ENCODE measurements at regions not wholly inside any gene's neighbourhood (a gene's known extent, or its start where the extent isn't known, plus 50 kb on each side); places are given as distances from the start of the nearest gene placed in this dataset.
"Not testable (repeated sequence)": the region's sequence is repeated elsewhere in the genome, so short reads cannot be mapped to it uniquely, and the experiment has no call there.

DNA sequence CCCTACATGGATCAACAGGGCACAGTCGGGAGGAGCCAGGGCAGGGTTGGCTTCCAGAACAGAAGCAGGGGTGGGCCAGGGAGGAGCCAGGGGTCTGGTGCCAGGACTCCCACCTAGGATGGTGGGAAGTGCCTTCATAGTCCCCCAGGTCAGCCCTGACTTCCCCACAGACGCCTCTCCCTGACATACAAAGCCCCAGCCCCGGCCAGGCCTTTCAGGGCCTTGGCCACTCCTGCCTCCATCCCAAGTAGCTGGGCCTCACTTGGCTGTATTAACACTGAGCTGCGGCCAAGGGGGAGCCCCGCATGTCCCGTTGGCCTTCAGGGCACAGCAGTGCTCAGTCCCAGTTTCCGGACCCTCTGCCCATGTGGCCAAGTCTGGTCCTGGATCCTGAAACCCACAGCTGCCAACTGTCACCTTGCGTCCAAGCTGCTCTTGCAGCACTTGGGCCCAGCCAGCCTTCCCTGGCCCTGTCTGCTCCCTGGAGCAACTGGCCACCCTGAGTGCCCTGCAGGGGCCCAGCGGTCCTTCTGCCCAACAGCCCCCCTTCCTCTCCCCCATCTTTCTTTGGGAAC lies 627.8 kb downstream of the MATN1 start:
- intact Hi-C loops (cut with DNase I): no loop called here
- ATAC-seq (no peak), DNase-seq (ENCODE audit: missing footprints) (no peak)

DNA sequence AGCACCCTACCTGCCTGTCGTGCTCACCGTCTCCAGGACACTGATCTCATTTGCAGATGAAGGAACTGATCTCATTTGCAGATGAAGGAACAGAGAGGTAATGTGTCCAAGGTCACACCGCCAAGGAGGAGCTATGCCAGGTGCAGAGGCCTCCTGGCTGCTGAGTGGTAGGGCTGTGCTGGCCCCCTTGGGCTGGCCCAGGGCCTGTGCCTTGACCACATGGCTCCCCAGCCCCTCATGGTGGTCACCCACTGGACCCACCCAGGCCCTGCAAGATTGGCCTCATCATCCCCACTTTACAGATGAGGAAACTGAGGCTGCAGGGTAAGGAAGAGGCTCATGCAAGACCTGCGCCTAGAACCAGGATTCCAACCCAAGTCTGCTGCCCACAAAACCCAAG lies 628.3 kb downstream of the MATN1 start:
- no peak for ATAC-seq
- DNase-seq (ENCODE audit: missing footprints): no peak
- intact Hi-C loops (cut with DNase I): no loop called here

DNA sequence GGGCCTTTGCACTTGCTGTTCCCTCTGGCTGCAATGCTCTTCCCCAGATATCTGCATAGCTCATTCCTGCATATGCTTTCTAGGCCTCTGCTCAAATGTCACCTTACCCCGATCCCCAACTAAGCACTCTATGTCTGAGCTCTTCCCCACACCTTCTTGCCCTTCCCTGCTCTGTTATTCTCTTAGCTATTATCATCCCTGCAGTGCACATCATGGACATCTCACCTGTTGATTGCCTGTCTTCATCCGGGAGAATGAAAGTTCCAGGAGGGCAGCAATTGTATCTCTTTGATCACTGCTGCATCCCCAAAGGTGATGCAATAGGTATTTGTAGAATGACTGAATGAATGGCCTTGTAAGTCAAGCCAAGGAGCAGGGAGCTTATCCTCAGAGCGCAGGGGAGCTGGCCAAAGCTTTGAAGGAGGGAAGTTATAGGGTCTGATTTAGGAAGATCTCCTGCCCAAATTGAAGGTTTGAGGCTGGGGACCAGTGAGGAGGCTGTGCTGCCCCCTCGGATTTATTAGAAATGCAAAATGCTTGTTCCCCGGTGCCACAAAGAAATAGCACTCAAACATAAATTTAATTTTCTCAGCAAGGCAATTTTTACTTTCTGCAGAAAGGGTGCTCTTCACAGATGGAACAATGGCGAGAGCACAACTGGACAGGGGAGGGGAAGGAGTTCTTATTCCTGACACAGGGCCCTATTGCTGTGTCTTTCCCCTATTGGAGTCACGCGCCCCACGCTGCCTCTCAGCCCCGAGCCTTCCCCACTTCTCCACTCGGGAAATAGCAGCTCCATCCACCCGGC lies 631.1 kb downstream of the MATN1 start:
- intact Hi-C loops (cut with DNase I): no loop called here
- DNase-seq (ENCODE audit: missing footprints): no peak
- no peak for ATAC-seq

DNA sequence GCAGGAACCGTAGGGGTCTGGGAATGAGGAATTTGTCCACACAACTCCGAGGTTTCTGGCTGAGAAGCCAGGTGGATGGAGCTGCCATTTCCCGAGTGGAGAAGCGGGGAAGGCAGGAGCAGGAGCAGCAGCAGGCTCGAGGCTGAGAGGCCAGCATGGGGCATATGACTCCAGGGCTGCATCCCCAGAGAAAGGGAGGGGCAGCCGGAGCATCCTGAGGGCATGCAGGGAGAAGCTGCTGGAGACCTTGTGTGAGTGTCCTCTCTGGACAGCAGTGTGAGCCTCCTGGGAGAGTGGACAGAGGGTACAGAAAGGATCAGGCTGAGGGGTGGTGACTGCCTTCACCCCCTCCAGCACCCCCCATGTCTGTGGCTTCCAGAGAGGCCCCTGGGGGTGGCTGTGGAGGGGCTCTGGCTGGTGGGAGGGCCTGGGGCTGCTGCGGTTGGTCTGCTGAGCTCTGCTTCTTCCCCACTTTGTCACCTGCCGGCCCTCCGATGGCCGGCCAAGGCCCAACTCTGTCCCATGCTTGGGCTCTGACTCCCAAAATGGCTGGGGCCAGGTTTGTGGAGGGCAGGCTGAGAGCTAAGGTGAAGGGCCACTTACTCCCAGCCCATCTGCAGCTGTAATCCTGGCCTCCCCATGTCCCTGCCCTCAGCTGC lies 633.1 kb downstream of the MATN1 start:
- DNase-seq (ENCODE audit: missing footprints) (no peak), ATAC-seq (no peak)
- intact Hi-C loops (cut with DNase I): no loop called here

DNA sequence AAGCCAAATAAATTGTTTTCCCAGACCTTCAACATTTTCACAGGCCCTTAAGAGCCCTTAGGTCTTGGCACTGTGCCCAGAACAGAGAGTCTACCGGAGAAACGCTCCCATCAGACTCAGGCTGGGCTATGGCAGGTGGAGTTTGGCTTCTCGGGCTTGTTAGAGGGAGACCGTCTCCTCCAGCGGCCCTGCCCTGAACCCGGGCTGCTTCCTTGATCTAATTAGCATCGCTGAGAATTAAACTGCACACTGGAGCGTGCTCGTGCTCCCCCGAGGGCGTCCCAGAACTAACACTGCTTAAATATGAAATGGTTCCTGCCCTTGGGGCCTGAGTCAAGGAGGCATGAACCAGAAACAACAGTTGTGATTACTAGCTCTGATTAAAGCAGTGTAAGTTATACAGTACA lies 634.4 kb downstream of the MATN1 start:
- ATAC-seq: peak; percentile 42
- intact Hi-C loops (cut with DNase I): loop anchor here (5.0 to 10.0 kb wide), 3 partner anchors 297 to 854 kb away; partner anchors contain the start of genes MECR and PTPRU
- DNase-seq (ENCODE audit: missing footprints): no peak

DNA sequence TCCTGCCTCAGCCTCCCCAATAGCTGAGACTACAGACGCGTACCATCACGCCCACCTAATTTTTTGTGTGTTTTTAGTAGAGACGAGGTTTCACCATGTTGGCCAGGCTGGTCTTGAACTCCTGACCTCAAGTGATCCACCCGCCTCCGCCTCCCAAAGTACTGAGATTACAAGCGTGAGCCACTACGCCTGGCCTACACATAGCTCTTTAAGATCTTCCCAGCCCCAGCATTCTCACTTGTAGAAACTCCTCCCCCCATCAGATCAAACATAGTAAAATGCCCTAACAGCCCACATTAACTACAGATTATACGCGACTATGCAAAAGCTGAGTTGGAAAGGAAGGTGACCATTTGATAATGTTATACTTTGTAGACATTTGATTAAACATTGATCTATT lies 634.8 kb downstream of the MATN1 start:
- no peak for ATAC-seq
- intact Hi-C loops (cut with DNase I): loop anchor here (5.0 to 10.0 kb wide), 3 partner anchors 296 to 854 kb away; partner anchors contain the start of genes MECR and PTPRU
- DNase-seq (ENCODE audit: missing footprints): no peak

DNA sequence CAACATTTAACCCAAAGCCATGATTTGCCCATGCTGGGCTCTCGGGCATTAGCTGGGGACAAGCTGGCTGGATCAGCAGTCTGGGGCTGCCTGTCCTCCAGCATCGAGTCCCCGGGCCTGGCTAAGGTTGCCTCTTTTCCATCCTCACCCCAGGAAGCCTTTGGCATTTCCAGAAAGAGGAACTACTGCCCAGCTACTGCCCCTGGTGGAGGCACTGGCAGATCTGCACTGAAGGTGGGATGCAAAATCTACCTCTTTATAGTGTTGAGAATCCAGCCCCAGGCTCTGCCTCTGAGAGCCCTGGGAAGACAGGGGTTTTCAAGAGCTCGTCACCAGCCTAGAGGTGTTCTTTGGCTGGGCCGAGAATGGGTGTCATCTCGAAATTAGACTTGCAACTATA lies 635.9 kb downstream of the MATN1 start:
- no peak for ATAC-seq
- intact Hi-C loops (cut with DNase I): loop anchor here (5.0 to 10.0 kb wide), 3 partner anchors 295 to 853 kb away; partner anchors contain the start of genes MECR and PTPRU

DNA sequence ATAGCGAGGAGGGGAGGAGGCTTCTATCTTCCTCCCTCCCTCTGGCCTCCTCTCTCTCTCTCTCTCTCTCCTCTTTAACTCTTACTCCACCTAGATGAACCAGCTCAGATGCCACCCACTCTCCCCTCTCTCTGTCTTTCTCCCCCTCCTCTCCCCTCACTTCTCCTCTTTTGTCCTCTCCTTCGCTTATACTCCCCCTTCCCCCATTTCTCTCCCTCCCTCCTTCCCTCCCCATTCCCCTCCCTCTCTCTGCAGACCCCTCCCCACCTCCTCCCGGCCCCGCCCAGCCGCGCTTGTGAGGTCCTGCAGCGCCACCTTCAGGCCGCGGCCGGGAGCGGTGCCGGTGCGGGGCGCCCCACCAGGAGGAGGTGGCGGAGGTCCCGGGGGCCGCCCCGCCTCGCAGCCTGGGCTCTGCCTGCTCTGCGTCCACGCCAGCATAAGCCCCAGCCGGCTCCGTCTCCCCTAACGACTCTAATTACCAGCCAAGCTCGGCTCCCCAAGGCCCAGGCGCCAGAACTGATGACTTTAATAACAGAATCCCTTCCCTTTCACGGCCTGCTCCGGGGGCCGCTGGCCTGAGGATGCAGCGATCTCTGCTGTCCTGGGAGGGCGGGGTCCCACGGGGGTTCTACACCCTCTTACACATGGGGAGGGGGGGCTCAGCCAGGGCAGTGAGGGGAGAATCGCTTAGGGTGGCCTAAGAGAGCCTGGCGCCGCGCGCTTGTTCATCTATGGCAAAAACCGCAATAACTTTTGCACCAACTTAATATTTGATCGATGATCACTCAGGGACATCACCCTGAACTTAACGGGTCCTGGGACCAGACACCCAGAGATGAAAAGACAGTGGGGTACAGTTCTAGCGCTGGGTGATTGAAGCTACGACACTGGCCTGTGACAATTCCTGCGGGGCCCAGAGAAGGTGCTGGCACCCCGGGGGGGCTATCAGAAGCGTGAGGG lies 637.3 kb downstream of the MATN1 start:
- ATAC-seq: no peak
- peak; percentile 74 for DNase-seq (ENCODE audit: missing footprints)
- intact Hi-C loops (cut with DNase I): loop anchor here (5.0 to 10.0 kb wide), 3 partner anchors 294 to 851 kb away; partner anchors contain the start of genes MECR and PTPRU

More for the DNA sequence above, 635.9 kb downstream of the MATN1 start:
- no peak for DNase-seq (ENCODE audit: missing footprints)

DNA sequence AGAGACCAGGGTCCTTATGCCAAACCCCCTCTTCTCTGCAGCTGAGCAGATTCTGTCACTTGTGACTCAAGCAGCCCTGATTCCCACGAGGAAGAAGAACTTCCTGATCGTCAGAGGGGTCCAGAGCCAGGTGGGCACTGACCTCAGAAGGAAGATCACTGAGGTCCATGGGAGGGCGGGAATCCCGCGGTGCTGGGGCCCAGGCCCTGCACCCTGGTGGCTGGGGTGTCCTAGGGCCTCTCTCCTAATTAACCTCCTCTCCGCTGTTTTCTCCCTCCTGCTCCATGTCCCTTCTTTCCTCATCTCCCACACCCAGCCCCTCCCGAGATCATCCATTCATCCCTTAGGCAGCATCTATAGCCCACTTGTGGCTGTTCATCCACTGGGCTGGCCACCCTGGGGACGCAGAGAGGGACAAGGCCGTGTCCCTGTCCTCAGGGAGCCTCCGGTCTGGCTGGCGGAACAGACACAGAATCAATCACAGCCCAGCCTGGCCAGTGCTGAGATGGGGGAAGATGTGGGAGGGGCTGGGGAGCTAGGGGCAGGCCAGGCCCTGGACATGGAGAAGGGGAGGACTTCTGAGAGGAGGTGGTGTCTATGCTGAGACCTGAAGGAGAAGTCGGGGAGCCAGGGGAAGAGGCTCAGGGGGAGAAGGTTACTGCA lies 638.3 kb downstream of the MATN1 start:
- no peak for DNase-seq (ENCODE audit: missing footprints)
- intact Hi-C loops (cut with DNase I): loop anchor here (5.0 to 10.0 kb wide), 3 partner anchors 293 to 850 kb away; partner anchors contain the start of genes MECR and PTPRU
- ATAC-seq: no peak

DNA sequence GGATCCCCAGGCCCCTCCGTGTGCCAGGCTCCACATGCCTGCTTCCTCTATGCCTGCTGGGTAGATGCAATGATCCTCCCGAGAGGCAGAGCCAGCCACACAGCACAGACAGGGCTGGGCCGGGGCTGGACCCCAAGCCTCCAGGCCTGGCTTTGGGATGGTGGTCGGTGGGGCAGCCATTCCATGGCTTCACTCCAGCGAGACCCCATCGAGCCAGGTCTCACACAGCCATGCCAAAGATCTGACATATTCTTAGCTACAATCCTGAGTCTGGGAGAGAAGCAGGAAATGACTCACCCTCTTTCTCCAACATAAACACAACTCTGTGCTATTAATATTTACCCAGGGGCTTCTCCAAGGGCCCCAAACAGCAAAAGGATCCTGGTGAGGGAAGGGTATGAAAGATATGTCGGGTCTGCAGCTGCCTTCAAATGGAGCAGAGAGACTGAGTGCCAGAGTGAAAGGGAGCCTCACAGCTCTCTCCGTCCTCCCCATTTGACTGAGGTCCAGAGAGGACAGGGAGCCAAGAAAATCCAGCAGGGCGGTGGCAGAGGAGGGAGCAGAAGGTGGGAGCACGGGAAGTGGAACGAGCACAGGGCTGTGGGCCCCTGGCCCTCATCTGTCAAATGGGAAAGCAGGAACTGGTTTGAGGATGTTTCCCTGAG lies 639.5 kb downstream of the MATN1 start:
- intact Hi-C loops (cut with DNase I): loop anchor here (10.0 kb wide), 1 partner anchor 849 kb away; the partner anchor contains the start of genes MECR and PTPRU
- no peak for DNase-seq (ENCODE audit: missing footprints)
- ATAC-seq: peak; percentile 20

DNA sequence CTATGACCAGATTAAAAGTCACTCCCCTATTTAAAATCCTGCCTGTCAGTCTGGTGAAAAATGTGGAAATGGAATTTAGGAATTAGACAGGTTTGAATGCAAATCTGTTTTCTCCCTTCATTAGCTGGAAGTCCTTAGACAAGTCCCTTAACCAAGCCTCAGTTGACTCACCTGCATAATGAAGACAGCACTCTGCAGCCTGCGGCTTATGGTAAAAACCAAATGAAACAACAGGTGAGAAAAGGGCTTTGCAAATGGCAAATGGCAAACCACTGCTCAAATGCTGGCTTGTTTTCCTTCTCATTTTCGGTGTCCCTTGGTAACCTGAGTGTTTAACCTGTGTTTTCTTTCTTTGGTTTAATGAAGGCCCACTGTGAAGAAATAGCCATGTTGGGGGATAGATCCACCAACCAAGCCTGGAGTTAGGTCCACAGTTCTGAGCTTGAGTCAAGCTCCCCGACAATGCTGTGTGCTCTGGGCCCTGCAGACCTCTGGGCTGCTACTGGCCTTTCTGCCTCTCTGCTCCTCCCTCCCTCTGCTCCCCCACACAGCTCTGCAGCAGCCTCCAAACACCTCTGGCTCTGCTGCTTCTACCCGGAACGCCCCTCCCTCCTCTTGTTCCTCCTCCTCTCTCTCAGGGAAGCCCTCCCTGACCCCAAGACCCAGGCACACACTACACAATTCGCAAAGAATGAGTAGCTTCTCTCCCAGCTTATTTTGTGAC lies 641.8 kb downstream of the MATN1 start:
- intact Hi-C loops (cut with DNase I): loop anchor here (10.0 kb wide), 1 partner anchor 847 kb away; the partner anchor contains the start of genes MECR and PTPRU
- ATAC-seq (no peak), DNase-seq (ENCODE audit: missing footprints) (no peak)

DNA sequence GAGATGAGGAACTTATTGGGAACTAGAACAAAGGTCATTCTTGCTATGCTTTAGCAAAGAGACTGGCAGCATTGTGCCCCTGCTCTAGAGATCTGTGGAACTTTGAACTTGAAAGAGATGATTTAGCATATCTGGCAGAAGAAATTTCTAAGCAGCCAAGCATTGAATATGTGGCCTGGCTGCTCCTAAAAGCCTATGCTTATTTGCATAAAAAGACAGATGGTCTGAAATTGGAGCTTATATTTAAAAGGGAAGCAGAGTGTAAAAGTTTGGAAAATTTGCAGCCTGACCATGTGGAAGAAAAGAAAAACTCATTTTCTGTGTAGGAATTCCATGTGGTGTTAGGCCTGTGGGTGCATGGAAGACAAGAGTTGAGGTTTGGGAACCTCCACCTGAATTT lies 647.5 kb downstream of the MATN1 start:
- intact Hi-C loops (cut with DNase I); DNase-seq (ENCODE audit: missing footprints); ATAC-seq: not testable (repeated sequence)

DNA sequence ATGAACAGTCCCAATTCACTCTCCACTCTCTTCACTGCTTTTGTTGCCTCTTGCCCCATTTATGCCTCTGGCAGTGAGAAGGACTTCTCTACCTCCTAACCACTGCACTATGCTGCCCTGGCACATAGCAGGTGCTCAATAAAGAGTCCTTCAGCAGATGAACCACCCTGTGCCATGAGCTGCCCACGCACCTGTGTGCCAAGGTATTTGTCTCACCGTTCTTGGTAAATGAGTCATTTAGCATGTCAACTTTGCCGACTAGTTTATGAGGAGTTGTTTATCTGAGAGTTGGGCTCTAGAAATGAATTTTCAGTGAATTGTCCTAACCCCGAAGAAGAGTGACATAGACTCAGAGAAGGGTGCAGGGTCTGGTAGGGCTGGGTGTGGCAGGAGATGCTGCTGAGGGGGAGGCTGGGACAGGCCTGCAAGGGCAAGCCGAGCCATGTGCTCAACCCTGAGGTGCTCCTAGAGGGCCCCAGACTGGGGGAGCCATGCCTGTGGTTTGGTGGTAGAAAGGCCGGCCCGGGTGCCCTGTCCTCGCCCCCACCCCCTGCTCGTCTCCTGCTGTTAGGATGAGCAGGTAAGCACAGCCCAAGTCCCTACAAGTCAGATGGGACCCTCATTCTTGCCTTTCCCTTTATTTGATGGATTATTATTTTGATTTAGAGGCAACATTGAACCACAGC lies 654.5 kb downstream of the MATN1 start:
- intact Hi-C loops (cut with DNase I): no loop called here
- ATAC-seq (no peak), DNase-seq (ENCODE audit: missing footprints) (no peak)

DNA sequence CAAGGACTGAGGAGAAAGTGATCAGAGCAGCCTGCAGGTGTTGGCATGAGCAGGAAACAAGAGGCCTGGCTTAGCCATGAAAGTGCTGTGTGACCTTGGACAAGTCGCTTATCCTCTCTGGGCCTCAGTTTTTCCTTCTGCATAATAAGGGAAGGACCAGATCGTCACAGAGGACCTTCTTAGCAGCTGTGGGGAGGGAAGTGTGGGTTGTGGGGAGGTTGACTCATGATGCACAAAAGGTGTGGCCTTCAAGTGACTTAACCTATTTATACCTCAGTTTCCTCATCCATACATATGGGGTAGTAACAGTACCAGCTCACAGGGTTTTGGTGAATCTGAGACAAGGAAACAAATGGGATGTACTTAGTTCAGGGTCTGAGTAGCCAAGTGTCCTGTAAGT lies 658.8 kb downstream of the MATN1 start:
- DNase-seq (ENCODE audit: missing footprints): no peak
- intact Hi-C loops (cut with DNase I): no loop called here

DNA sequence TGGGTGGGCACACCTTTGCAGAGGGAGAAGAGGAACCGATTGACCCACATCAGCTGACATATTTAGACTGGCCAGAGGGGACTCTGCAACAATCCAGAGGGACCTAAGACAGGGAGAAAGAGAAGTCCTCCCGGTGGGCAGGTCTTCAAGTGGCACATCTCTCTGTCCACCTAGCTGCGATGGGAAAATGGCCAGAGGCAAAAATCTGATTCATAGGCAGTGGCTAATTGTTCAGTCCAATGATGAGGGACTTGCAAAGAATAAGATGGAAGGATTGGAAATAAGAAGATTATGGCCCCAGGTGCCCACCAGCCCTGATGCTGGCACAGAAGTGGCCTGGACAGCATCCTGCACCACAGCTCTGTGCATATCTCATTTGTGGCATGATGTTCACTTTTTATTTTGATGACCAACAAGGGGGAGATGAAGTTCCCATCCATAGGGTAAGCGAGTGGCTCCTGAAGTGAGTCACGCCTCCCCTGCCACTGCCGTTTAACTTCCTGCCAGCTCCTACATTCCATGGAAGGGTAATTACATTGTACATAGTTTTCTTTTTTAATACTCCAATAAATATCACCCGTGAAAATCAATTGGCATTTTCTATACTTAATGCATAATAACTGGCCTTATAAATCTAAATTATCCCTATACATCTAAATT lies 659.6 kb downstream of the MATN1 start:
- ATAC-seq (no peak), DNase-seq (ENCODE audit: missing footprints) (no peak)
- intact Hi-C loops (cut with DNase I): no loop called here

More for the DNA sequence above, 658.8 kb downstream of the MATN1 start:
- no peak for ATAC-seq
